ENCODE measurements at regions not wholly inside any gene's neighbourhood (a gene's known extent, or its start where the extent isn't known, plus 50 kb on each side); places are given as distances from the start of the nearest gene placed in this dataset.

DNA sequence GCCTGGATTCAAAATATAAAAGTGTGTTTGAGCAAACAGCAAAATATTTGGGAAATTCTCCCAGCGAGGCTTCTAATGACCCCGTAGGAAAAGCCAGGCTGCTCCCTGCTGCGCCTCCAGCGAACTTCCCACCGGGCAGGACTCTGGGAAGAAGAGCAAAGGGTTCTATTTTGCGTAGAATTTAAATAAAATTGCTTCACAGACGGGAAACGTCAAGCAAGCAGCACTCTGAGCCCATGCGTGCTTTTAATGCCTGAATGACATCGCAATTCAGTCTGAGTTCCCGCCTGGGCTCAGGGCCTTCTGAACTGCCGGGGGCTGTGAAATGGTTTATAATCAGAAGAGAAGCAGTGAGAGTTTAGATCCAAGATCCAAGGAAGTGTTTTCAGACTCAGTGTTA is 775.1 kb downstream of the BRD1 start:
- TF ChIP-seq POLR2AphosphoS5 (IDR thresholded peaks at IDR 0.05), result no peak
- TF ChIP-seq CTCF (IDR thresholded peaks at IDR 0.05), result no peak
- no peak for TF ChIP-seq EP300 (IDR thresholded peaks at IDR 0.05)
- TF ChIP-seq POLR2A (IDR thresholded peaks at IDR 0.05), result no peak
